Sigmoid colon (tissue), 6 donors: ENCODE measurements at regions not wholly inside any gene's neighbourhood (a gene's known extent, or its start where the extent isn't known, plus 50 kb on each side); places are given as distances from the start of the nearest gene placed in this dataset.

Experiments used
- DNase-seq: peaks from one replicate; pipeline ENCODE4 v3.0.0-alpha.2; 2019
- H3K27ac ChIP-seq, 4 donors: fragments of 200-600 bp; sonication (generic); one replicate each; pipeline ENCODE4 v1.5.1; 2016 to 2019; ENCODE audit warnings: mild to moderate bottlenecking in 1 of 4
- H3K27me3 ChIP-seq, 3 donors: fragments of 200-600 bp; sonication (generic); one replicate each; pipeline ENCODE4 v1.5.1; 2019; ENCODE audit warnings: mild to moderate bottlenecking in 1 of 3
- H3K36me3 ChIP-seq, 4 donors: fragments of 200-600 bp; sonication (generic); one replicate each; pipeline ENCODE4 v1.5.1; 2016 to 2019
- H3K4me1 ChIP-seq, 4 donors: fragments of 200-600 bp; sonication (generic); one replicate each; pipeline ENCODE4 v1.5.1; 2017 to 2019
- H3K4me3 ChIP-seq, 4 donors: fragments of 200-600 bp; sonication (generic); one replicate each; pipeline ENCODE4 v1.5.1; 2017 to 2019; ENCODE audit warnings: mild to moderate bottlenecking in 2 of 4, moderate library complexity in 1 of 4
- H3K9me3 ChIP-seq, 4 donors: fragments of 200-600 bp in 3 of 4; sonication (generic) in 3 of 4; one replicate each; pipeline versions ENCODE4 v1.5.1 to v1.6.1; 2013 to 2019
- EP300 ChIP-seq, 4 donors: sonication (generic); formaldehyde crosslinking; IDR thresholded peaks; one replicate each; pipeline ENCODE4 v1.6.1; 2017; ENCODE audit warnings: antibody characterized with exemption in 4 of 4
- POLR2A ChIP-seq, 2 donors: fragments of 450-650 bp; IDR thresholded peaks; one replicate each; pipeline ENCODE4 v1.6.1; 2016; ENCODE audit warnings: antibody characterized with exemption in 2 of 2, mild to moderate bottlenecking in 2 of 2, moderate library complexity in 2 of 2
- POLR2AphosphoS5 ChIP-seq, 4 donors: sonication (generic); formaldehyde crosslinking; IDR thresholded peaks; one replicate each; pipeline ENCODE4 v1.6.1; 2017; ENCODE audit warnings: antibody characterized with exemption in 4 of 4
- WGBS, 2 donors: extraction: QIAGEN DNeasy Blood & Tissue Kit; methylation state at CpG; one replicate each; pipeline ENCODE4 v1.1.7; 2013; 5-methylcytosine and 5-hydroxymethylcytosine counted together
- intact Hi-C: fragments of 100-400 bp; cut with DNase I; formaldehyde crosslinking; loops from one replicate; pipeline ENCODE4 v1.15.1; 2023
- TF ChIP-seq, protein P1 (sequence below), 4 experiments: fragments of 450-650 bp in 3 of 4; fragments of 200-600 bp in 1 of 4; IDR thresholded peaks; one replicate each; pipeline ENCODE4 v1.5.1; 2016 to 2019; ENCODE audit warnings: antibody characterized with exemption in 4 of 4, mild to moderate bottlenecking in 3 of 4, moderate library complexity in 2 of 4
- donor health status: healthy with polysubstance abuse.
- donor health status: healthy.

GRCh38 chr7:55272328-55272727 is 92.8 kb upstream of the LANCL2 start:
- 59 to 64% methylated on average over 4 of the region's 4 CpGs for WGBS, 2 donors

GRCh38 chr7:55273186-55273980 is 91.8 kb upstream of the LANCL2 start:
- Histone ChIP-seq H3K27ac (no peak overlapping the region), H3K4me3 (no peak overlapping the region), H3K36me3 (no peaks in the 10 kb centered on the region), H3K27me3 (no peaks in the 10 kb centered on the region), H3K9me3 (no peaks in the 10 kb centered on the region), H3K4me1 (no peaks in the 10 kb centered on the region)
- intact Hi-C loops: no loop called here
- no peak for TF ChIP-seq EP300 (IDR thresholded peaks at IDR 0.05)
- TF ChIP-seq, protein P1, sequence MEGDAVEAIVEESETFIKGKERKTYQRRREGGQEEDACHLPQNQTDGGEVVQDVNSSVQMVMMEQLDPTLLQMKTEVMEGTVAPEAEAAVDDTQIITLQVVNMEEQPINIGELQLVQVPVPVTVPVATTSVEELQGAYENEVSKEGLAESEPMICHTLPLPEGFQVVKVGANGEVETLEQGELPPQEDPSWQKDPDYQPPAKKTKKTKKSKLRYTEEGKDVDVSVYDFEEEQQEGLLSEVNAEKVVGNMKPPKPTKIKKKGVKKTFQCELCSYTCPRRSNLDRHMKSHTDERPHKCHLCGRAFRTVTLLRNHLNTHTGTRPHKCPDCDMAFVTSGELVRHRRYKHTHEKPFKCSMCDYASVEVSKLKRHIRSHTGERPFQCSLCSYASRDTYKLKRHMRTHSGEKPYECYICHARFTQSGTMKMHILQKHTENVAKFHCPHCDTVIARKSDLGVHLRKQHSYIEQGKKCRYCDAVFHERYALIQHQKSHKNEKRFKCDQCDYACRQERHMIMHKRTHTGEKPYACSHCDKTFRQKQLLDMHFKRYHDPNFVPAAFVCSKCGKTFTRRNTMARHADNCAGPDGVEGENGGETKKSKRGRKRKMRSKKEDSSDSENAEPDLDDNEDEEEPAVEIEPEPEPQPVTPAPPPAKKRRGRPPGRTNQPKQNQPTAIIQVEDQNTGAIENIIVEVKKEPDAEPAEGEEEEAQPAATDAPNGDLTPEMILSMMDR (IDR thresholded peaks at IDR 0.05): no peak
- TF ChIP-seq POLR2A (IDR thresholded peaks at IDR 0.05): no peak
- no peak for TF ChIP-seq POLR2AphosphoS5 (IDR thresholded peaks at IDR 0.05)
- no peak for DNase-seq
- WGBS, 2 donors: 81 to 88% methylated on average over 14 of the region's 14 CpGs

More at GRCh38 chr7:55272328-55272727, 92.8 kb upstream of the LANCL2 start:
- no peak for DNase-seq
- Histone ChIP-seq H3K9me3 (no peaks in the 10 kb centered on the region), H3K36me3 (no peaks in the 10 kb centered on the region), H3K27me3 (no peaks in the 10 kb centered on the region), H3K27ac (no peak overlapping the region), H3K4me3 (no peak overlapping the region), H3K4me1 (no peaks in the 10 kb centered on the region)
- intact Hi-C loops: no loop called here
- no peak for TF ChIP-seq EP300 (IDR thresholded peaks at IDR 0.05)
- no peak for TF ChIP-seq POLR2AphosphoS5 (IDR thresholded peaks at IDR 0.05)
- no peak for TF ChIP-seq POLR2A (IDR thresholded peaks at IDR 0.05)
- TF ChIP-seq, protein P1 (IDR thresholded peaks at IDR 0.05): no peak

DNA sequence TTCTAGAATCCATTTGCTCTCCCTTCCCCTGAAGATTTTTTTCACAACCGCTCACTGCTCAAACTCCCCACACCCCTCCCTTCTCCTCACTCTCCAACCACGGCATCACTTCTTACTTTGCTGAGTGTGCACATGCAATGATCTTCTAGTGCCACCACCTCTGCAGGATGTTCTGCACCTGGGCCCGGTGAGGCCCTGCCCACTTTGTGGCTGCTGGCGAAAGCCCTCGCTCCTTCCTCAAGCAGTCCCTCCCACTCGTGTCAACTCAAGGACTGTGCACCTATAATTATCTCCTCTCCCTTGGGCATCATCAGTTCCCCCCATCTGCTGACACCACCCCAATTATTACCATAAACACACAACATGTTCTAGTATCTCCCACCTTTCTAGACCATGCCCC is 91.0 kb upstream of the LANCL2 start:
- no peak overlapping the region for H3K27ac ChIP-seq
- WGBS, 2 donors: 73% methylated on average over 6 of the region's 6 CpGs
- no peaks in the 10 kb centered on the region for H3K27me3 ChIP-seq
- H3K9me3 ChIP-seq: no peaks in the 10 kb centered on the region
- H3K36me3 ChIP-seq: no peaks in the 10 kb centered on the region
- no peaks in the 10 kb centered on the region for H3K4me1 ChIP-seq
- H3K4me3 ChIP-seq: no peak overlapping the region
- intact Hi-C loops: no loop called here
- DNase-seq: no peak
- TF ChIP-seq EP300 (IDR thresholded peaks at IDR 0.05) (no peak), POLR2AphosphoS5 (IDR thresholded peaks at IDR 0.05) (no peak), POLR2A (IDR thresholded peaks at IDR 0.05) (no peak)
- TF ChIP-seq, protein P1 (IDR thresholded peaks at IDR 0.05): no peak

GRCh38 chr7:55275291-55276200 is 89.6 kb upstream of the LANCL2 start:
- TF ChIP-seq POLR2A (IDR thresholded peaks at IDR 0.05) (no peak), POLR2AphosphoS5 (IDR thresholded peaks at IDR 0.05) (no peak), EP300 (IDR thresholded peaks at IDR 0.05) (no peak)
- TF ChIP-seq, protein P1 (IDR thresholded peaks at IDR 0.05): no peak
- Histone ChIP-seq H3K4me3 (no peak overlapping the region), H3K36me3 (no peaks in the 10 kb centered on the region), H3K27ac (no peak overlapping the region), H3K27me3 (no peaks in the 10 kb centered on the region), H3K4me1 (no peaks in the 10 kb centered on the region), H3K9me3 (no peaks in the 10 kb centered on the region)
- intact Hi-C loops: no loop called here
- no peak for DNase-seq
- 77 to 79% methylated on average over 9 of the region's 9 CpGs for WGBS, 2 donors
